Right atrium auricular region (tissue), 2 donors: ENCODE measurements at regions not wholly inside any gene's neighbourhood (a gene's known extent, or its start where the extent isn't known, plus 50 kb on each side); places are given as distances from the start of the nearest gene placed in this dataset.
"Not testable (repeated sequence)": the region's sequence is repeated elsewhere in the genome, so short reads cannot be mapped to it uniquely, and the experiment has no call there.

Experiments used
- DNase-seq: peaks from one replicate; pipeline ENCODE4 v3.0.0-alpha.2; 2019; ENCODE audit warnings: low spot score
- H3K27ac ChIP-seq, 2 donors: fragments of 200-600 bp; sonication (generic); 1 replicate in 1 of 2; 2 replicates in 1 of 2; pipeline ENCODE4 v1.5.1; 2016 to 2019
- H3K27me3 ChIP-seq, 2 donors: fragments of 200-600 bp; sonication (generic); one replicate each; pipeline versions ENCODE4 v1.5.1 to v1.6.0; 2017 to 2019
- H3K36me3 ChIP-seq: fragments of 200-600 bp; sonication (generic); one replicate; pipeline ENCODE4 v1.5.1; 2016
- H3K4me1 ChIP-seq, 2 donors: fragments of 200-600 bp; sonication (generic); one replicate each; pipeline versions ENCODE4 v1.5.1 to v1.6.0; 2017 to 2019
- H3K4me3 ChIP-seq, 2 donors: fragments of 200-600 bp; sonication (generic); 1 replicate in 1 of 2; 2 replicates in 1 of 2; pipeline ENCODE4 v1.5.1; 2017 to 2019; ENCODE audit warnings: mild to moderate bottlenecking in 1 of 2, moderate library complexity in 1 of 2
- H3K9me3 ChIP-seq, 2 donors: fragments of 200-600 bp; sonication (generic); one replicate each; pipeline ENCODE4 v1.5.1; 2019
- CTCF ChIP-seq, 2 donors: fragments of 200-600 bp; sonication (generic); IDR thresholded peaks; one replicate each; pipeline ENCODE4 v1.5.1; 2019; ENCODE audit warnings: antibody characterized with exemption in 2 of 2

- TF ChIP-seq CTCF (IDR thresholded peaks at IDR 0.05), result no peak
- Histone ChIP-seq H3K9me3 (no peaks in the 10 kb centered on the region), H3K4me3 (no peak overlapping the region), H3K4me1 (no peaks in the 10 kb centered on the region), H3K27me3 (no peaks in the 10 kb centered on the region), H3K36me3 (no peaks in the 10 kb centered on the region), H3K27ac (no peak overlapping the region)
- DNase-seq, result no peak
These were observed 488.0 kb downstream of the BCKDHB start for GRCh38 chr6:80594461-80594860.

- Histone ChIP-seq H3K36me3 (no peaks in the 10 kb centered on the region), H3K9me3 (no peaks in the 10 kb centered on the region), H3K4me3 (no peak overlapping the region), H3K27me3 (no peaks in the 10 kb centered on the region), H3K27ac (no peak overlapping the region), H3K4me1 (no peaks in the 10 kb centered on the region)
- no peak for DNase-seq
- no peak for TF ChIP-seq CTCF (IDR thresholded peaks at IDR 0.05)
These were observed 486.0 kb downstream of the BCKDHB start for GRCh38 chr6:80592436-80592835.

- no peak for DNase-seq
- Histone ChIP-seq H3K4me1 (no peaks in the 10 kb centered on the region), H3K4me3 (no peak overlapping the region), H3K27ac (no peak overlapping the region), H3K9me3 (peaks cover 0 to 5% of the 10 kb centered on the region in 2 donors), H3K27me3 (no peaks in the 10 kb centered on the region), H3K36me3 (no peaks in the 10 kb centered on the region)
- no peak for TF ChIP-seq CTCF (IDR thresholded peaks at IDR 0.05)
These were observed 479.8 kb downstream of the BCKDHB start for GRCh38 chr6:80586242-80586641.

GRCh38 chr6:80579391-80580023 is 473.0 kb downstream of the BCKDHB start:
- Histone ChIP-seq H3K9me3 (no peaks in the 10 kb centered on the region), H3K27ac (no peak overlapping the region), H3K36me3 (no peaks in the 10 kb centered on the region), H3K4me3 (no peak overlapping the region), H3K4me1 (no peaks in the 10 kb centered on the region), H3K27me3 (no peaks in the 10 kb centered on the region)
- no peak for DNase-seq
- TF ChIP-seq CTCF (IDR thresholded peaks at IDR 0.05), result no peak

GRCh38 chr6:80573320-80573719 is 466.8 kb downstream of the BCKDHB start:
- DNase-seq, H3K9me3 ChIP-seq: not testable (repeated sequence)

GRCh38 chr6:80566361-80566760 is 459.9 kb downstream of the BCKDHB start:
- DNase-seq, result no peak
- Histone ChIP-seq H3K27me3 (no peaks in the 10 kb centered on the region), H3K36me3 (no peaks in the 10 kb centered on the region), H3K4me3 (no peak overlapping the region), H3K4me1 (no peaks in the 10 kb centered on the region), H3K9me3 (no peaks in the 10 kb centered on the region), H3K27ac (no peak overlapping the region)
- TF ChIP-seq CTCF (IDR thresholded peaks at IDR 0.05), result no peak

More at GRCh38 chr6:80573320-80573719, 466.8 kb downstream of the BCKDHB start:
- not testable (repeated sequence) for H3K4me3 ChIP-seq, H3K4me1 ChIP-seq, H3K27me3 ChIP-seq, H3K36me3 ChIP-seq, H3K27ac ChIP-seq
